PFSK-1 (cell line): ENCODE measurements at regions not wholly inside any gene's neighbourhood (a gene's known extent, or its start where the extent isn't known, plus 50 kb on each side); places are given as distances from the start of the nearest gene placed in this dataset.

Source experiments
- FOXP2 ChIP-seq: optimal IDR thresholded peaks from 2 replicates; pipeline ENCODE3; 2011; ENCODE audit warnings: borderline replicate concordance, control low read depth, inconsistent platforms; ENCODE audit not compliant: insufficient read depth; ENCODE audit errors: extremely low read length, extremely low read depth
- POLR2AphosphoS5 ChIP-seq: IDR thresholded peaks from 2 replicates; pipeline ENCODE4 v1.6.1; 2012; ENCODE audit warnings: low read depth, mild to moderate bottlenecking, control low read depth, low read length, moderate library complexity
- SIN3A ChIP-seq: IDR thresholded peaks from 2 replicates; pipeline ENCODE4 v1.6.1; 2012; ENCODE audit warnings: mild to moderate bottlenecking, low read length, moderate library complexity, borderline replicate concordance; ENCODE audit not compliant: insufficient read depth

DNA sequence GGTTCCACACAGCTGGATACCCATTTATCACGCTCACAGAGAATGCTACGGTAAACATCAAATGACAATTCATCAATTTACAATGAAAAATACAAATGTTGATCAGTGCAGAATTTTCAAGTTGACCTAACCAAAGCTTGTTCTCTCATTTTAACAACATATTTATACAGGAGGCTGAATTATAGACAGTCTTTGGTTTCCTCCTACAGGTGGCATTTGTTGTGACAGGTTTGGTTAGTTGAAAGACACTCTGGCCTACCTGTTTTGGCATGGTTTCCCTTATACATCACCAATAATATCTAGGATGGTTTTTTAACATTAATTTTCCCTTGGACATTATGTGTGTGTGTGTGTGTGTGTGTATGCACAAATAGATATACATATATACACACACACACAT lies 642.5 kb upstream of the MMS22L start:
- TF ChIP-seq SIN3A (no peak), POLR2AphosphoS5 (no peak), FOXP2 (no peak)
